ENCODE measurements at regions not wholly inside any gene's neighbourhood (a gene's known extent, or its start where the extent isn't known, plus 50 kb on each side); places are given as distances from the start of the nearest gene placed in this dataset.
"Not testable (repeated sequence)": the region's sequence is repeated elsewhere in the genome, so short reads cannot be mapped to it uniquely, and the experiment has no call there.

DNA sequence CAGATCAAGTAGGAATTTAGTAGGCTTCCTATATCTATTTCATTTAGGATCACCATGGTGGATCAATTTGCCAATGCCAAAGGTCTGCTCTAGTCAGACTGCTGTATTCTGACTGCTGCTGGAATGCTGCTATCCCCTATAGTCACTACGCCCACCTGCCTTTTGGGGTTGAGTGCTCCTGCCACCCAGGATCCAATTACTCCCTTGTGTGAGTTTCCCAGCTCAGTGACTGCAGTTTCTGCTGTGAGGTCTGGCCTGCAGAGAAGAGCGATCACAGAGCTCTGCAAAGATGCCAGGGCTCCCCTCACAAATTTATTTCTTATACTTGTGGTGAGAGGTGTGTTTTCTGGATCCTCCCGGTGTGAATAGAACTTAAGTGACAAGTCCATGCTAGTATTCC lies 88.1 kb upstream of the FOXI2 start:
- no peak overlapping the region for H3K4me3 ChIP-seq
- H3K9me3 ChIP-seq: no peaks in the 10 kb centered on the region
- no peak overlapping the region for H3K27ac ChIP-seq
- TF ChIP-seq POLR2A (IDR thresholded peaks at IDR 0.05): no peak
- TF ChIP-seq, protein P1, sequence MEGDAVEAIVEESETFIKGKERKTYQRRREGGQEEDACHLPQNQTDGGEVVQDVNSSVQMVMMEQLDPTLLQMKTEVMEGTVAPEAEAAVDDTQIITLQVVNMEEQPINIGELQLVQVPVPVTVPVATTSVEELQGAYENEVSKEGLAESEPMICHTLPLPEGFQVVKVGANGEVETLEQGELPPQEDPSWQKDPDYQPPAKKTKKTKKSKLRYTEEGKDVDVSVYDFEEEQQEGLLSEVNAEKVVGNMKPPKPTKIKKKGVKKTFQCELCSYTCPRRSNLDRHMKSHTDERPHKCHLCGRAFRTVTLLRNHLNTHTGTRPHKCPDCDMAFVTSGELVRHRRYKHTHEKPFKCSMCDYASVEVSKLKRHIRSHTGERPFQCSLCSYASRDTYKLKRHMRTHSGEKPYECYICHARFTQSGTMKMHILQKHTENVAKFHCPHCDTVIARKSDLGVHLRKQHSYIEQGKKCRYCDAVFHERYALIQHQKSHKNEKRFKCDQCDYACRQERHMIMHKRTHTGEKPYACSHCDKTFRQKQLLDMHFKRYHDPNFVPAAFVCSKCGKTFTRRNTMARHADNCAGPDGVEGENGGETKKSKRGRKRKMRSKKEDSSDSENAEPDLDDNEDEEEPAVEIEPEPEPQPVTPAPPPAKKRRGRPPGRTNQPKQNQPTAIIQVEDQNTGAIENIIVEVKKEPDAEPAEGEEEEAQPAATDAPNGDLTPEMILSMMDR (IDR thresholded peaks at IDR 0.05): no peak
- H3K27me3 ChIP-seq: no peaks in the 10 kb centered on the region
- no peaks in the 10 kb centered on the region for H3K4me1 ChIP-seq
- no peak for DNase-seq
- H3K36me3 ChIP-seq: no peaks in the 10 kb centered on the region

DNA sequence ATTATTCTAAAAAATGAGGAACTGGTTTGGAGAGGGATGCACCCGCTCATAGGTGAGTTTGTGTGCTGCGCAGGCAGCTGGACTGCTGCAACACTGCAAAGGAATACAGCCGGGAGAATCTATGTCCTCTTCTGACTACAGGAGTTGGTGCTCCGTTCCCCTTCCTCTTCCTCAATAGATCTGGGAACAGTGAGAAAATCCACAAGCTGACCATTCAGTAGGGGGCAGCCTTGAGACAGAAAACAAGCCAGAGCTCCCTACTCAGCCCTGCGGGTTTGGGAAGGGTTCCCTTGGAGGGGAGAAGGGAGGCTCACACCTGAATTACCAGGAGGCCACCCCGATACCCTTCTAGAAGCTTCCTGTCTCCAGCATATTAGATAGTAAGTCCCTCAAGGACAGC lies 87.3 kb upstream of the FOXI2 start:
- TF ChIP-seq POLR2A (IDR thresholded peaks at IDR 0.05): no peak
- TF ChIP-seq, protein P1 (IDR thresholded peaks at IDR 0.05): no peak
- DNase-seq: no peak

DNA sequence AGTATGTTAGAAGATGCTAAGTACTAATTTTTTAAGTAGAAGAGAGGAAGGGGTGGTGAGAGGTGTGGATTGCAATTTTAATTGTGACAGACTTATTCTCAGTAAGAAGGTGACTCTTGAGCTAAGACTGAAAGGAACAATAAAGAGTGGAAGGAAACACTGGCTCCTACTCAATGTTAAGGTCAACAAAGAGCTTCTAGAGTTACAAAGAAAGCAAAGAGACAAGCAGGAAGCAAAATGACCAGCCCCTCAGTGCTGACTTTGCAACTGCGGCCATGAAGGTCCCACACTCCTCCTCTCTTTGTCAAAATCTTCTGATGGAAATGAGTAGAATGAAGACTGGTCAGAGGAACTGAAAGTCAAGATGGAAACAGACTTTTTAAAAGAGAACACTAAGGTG lies 79.9 kb upstream of the FOXI2 start:
- Histone ChIP-seq H3K4me3 (no peak overlapping the region), H3K27ac (no peak overlapping the region), H3K27me3 (no peaks in the 10 kb centered on the region), H3K9me3 (no peaks in the 10 kb centered on the region), H3K36me3 (no peaks in the 10 kb centered on the region), H3K4me1 (no peaks in the 10 kb centered on the region)
- TF ChIP-seq POLR2A (IDR thresholded peaks at IDR 0.05): no peak
- TF ChIP-seq, protein P1 (IDR thresholded peaks at IDR 0.05): no peak
- no peak for DNase-seq

More for the DNA sequence above, 87.3 kb upstream of the FOXI2 start:
- Histone ChIP-seq H3K4me1 (no peaks in the 10 kb centered on the region), H3K9me3 (no peaks in the 10 kb centered on the region), H3K4me3 (no peak overlapping the region), H3K36me3 (no peaks in the 10 kb centered on the region), H3K27ac (no peak overlapping the region), H3K27me3 (no peaks in the 10 kb centered on the region)

DNA sequence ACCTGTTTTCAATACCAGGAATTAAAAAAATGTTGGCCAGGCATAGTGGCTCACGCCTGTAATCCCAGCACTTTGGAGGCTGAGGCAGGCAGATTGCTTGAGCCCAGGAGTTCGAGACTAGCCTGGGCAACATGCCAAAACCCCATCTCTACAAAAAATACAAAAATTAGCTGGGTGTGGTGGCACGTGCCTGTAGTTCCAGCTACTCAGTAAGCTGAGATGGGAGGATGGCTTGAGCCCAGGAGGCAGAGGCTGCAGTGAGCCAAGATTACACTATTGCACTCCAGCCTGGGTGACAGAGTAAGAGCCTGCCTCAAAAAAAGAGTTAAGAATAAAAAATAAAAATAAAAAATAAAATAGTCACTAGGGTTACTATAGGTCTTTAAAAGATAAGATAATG lies 60.6 kb upstream of the FOXI2 start:
- not testable (repeated sequence) for H3K4me1 ChIP-seq, DNase-seq, H3K36me3 ChIP-seq, H3K27me3 ChIP-seq, H3K27ac ChIP-seq, H3K9me3 ChIP-seq, H3K4me3 ChIP-seq

DNA sequence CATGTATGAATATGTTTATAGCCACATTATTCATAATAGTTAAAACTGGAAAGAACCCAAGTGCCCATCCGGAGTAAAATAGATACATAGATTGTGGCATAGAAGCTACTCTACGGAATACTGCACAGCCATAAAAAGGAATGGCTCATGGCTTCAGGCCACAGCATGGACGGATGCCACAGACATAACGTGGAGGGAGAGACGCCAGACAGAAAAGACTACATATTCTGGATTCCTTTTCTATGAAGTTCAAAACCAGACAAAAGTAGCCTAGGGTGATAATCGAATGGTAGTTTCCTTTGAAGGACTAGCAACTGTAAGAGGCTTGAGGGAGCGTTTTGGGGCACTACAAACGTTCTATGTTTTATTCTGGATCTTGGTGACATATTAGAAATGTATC lies 58.9 kb upstream of the FOXI2 start:
- no peaks in the 10 kb centered on the region for H3K9me3 ChIP-seq
- no peaks in the 10 kb centered on the region for H3K27me3 ChIP-seq
- no peak overlapping the region for H3K27ac ChIP-seq
- H3K4me1 ChIP-seq: no peaks in the 10 kb centered on the region
- TF ChIP-seq, protein P1 (IDR thresholded peaks at IDR 0.05): no peak
- no peak for DNase-seq
- H3K36me3 ChIP-seq: no peaks in the 10 kb centered on the region
- no peak overlapping the region for H3K4me3 ChIP-seq

DNA sequence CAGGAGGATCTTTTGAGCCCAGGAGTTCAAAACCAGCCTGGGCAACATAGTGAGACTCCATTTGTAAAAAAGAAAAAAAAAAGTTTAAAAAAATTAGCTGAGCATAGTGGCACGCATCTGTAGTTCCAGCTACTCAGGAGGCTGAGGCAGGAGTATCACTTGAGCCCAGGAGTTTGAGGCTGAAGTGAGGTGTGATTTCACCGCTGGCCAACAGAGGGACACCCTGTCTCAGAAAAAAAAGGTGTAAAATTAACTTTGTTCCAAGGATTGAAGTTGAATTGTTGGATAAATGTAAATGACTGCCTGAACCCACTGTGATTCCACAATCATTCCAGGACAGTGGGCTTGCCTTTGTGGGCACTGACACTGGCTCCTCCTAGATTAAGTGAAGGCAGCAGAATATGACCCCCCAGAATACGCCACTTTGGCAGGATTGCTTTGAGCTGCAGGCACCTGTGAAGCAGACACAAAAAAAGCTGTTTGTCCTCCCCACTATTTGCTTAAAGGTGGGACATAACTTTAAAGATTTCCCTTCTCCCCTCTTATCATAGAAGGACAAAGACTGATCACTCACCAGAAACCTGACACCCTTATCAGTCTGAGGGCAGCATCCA lies 57.2 kb upstream of the FOXI2 start:
- no peak for DNase-seq
- H3K4me1 ChIP-seq: no peaks in the 10 kb centered on the region
- no peak overlapping the region for H3K27ac ChIP-seq
- TF ChIP-seq POLR2A (IDR thresholded peaks at IDR 0.05): no peak
- TF ChIP-seq, protein P1 (IDR thresholded peaks at IDR 0.05): peak in 1 of 6 experiments; percentile 11
- H3K27me3 ChIP-seq: no peaks in the 10 kb centered on the region
- H3K9me3 ChIP-seq: no peaks in the 10 kb centered on the region
- H3K4me3 ChIP-seq: no peak overlapping the region
- H3K36me3 ChIP-seq: no peaks in the 10 kb centered on the region
